Left cardiac atrium (tissue), 4 donors: ENCODE measurements at regions not wholly inside any gene's neighbourhood (a gene's known extent, or its start where the extent isn't known, plus 50 kb on each side); places are given as distances from the start of the nearest gene placed in this dataset.
"Not testable (repeated sequence)": the region's sequence is repeated elsewhere in the genome, so short reads cannot be mapped to it uniquely, and the experiment has no call there.

Source experiments
- ATAC-seq, 2 donors: fragments of 200-7000 bp; cut with Tn5 transposase; one replicate each; pipeline ENCODE4 v1.9.1; 2020; ENCODE audit warnings: mild to moderate bottlenecking in 2 of 2, moderate library complexity in 2 of 2
- DNase-seq: peaks from one replicate; pipeline ENCODE4 v3.0.0-alpha.2; 2020
- intact Hi-C, 2 donors: fragments of 100-400 bp; cut with DNase I; formaldehyde crosslinking; loops; one replicate each; pipeline versions ENCODE4 v1.14.1 to v1.15.1; 2022 to 2023
- donor health status: DM: no; HTN: yes; CAD: no.
- donor health status: DM: no; HTN: yes; CAD: no; lungs with severe emphysema.
- donor health status: DM: yes; HTN: yes; CAD: no.
- donor health status: Dilated cardiomyopathy.

GRCh38 chr4:167987285-167987684 is 105.1 kb upstream of the ANXA10 start:
- intact Hi-C loops, result no loop called here

GRCh38 chr4:167989815-167990214 is 102.5 kb upstream of the ANXA10 start:
- no peak for DNase-seq
- no peak for ATAC-seq
- intact Hi-C loops, result no loop called here

More at GRCh38 chr4:167987285-167987684, 105.1 kb upstream of the ANXA10 start:
- no peak for ATAC-seq
- DNase-seq, result no peak

DNA sequence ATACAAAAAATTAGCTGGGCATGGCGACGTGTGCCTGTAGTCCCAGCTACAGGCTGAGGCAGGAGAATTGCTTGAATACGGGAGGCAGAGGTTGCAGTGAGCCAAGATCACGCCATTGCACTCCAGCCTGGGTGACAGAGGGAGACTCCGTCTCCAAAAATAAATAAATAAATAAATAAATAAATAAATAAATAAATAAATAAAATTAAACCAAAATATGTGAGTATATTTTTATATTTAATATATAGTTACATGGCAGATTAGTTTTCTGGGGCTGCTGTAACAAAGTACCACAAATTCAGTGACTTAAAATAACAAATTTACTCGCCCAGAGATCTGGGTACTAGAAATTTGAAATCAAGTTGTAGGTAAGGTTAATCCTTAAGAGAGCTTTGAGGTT is 84.2 kb upstream of the ANXA10 start:
- DNase-seq, intact Hi-C loops, ATAC-seq: not testable (repeated sequence)

GRCh38 chr4:168019019-168019651 is 73.2 kb upstream of the ANXA10 start:
- intact Hi-C loops, result no loop called here
- ATAC-seq (no peak), DNase-seq (no peak)

GRCh38 chr4:168019921-168020320 is 72.4 kb upstream of the ANXA10 start:
- no peak for ATAC-seq
- DNase-seq, result no peak
- intact Hi-C loops, result no loop called here

- ATAC-seq, result no peak
- intact Hi-C loops, result no loop called here
- no peak for DNase-seq
Measured at GRCh38 chr4:168021666-168022065, 70.7 kb upstream of the ANXA10 start.

DNA sequence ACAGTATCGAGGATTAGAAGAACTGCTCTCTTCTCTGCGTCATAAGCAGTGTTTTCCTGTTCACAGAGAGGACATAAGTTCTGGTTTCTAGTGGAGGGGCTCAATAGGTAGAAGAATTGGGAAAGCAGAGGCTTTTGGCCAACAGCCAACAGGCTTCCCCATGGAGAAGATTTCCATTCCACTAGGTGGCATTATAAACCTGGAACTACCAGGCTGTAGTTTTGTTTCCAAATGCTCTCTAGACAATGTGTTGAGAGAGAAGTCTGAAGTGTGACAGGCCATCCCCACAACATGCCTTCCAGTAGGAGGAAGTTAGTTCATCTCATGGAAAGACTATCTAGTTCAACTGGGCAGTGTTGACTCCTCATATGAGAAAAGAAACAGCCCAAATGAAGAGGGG is 63.8 kb upstream of the ANXA10 start:
- intact Hi-C loops, result no loop called here
- no peak for ATAC-seq

GRCh38 chr4:168028970-168029597 is 63.3 kb upstream of the ANXA10 start:
- no peak for ATAC-seq
- intact Hi-C loops, result no loop called here

More for the DNA sequence above, 63.8 kb upstream of the ANXA10 start:
- no peak for DNase-seq

DNA sequence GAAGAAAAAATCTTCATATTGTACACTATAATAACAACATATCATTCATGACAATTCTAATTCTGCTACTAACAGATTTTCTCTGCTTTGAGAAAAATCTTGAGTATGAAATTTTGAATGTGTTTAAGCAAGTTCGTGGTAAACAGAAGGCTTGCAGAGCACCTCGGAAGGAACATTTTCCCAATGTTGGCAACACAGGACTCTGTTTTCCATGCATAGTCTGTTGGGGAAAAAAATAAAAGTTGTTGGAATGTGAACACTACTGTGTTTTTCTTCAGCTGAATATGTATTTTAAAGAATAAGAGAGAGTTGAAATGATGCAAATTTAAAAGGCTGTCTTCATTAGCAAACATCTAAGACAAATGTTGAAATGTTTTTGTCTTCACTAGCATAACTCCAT is 54.7 kb upstream of the ANXA10 start:
- ATAC-seq (no peak), DNase-seq (no peak)
- intact Hi-C loops, result no loop called here

More at GRCh38 chr4:168028970-168029597, 63.3 kb upstream of the ANXA10 start:
- DNase-seq, result no peak

- no peak for DNase-seq
- intact Hi-C loops, result no loop called here
- no peak for ATAC-seq
Measured at GRCh38 chr4:168039593-168039992, 52.7 kb upstream of the ANXA10 start.
